A549 (cell line): ENCODE measurements at regions not wholly inside any gene's neighbourhood (a gene's known extent, or its start where the extent isn't known, plus 50 kb on each side); places are given as distances from the start of the nearest gene placed in this dataset.
A peak's percentile ranks its signal among the peaks of the same experiment; 100 is the strongest.

Experiments used
- ATAC-seq, 2 experiments: fragments of 200-7000 bp in 1 of 2; fragments of >200 bp in 1 of 2; cut with Nextera tagmentation in 1 of 2; cut with Tn5 transposase in 1 of 2; 3 replicates each; pipeline versions ENCODE4 v1.8.0 to v1.9.1; 2018 to 2020; ENCODE audit warnings: mild to moderate bottlenecking in 1 of 2, moderate library complexity in 1 of 2
- CTCF ChIA-PET: fragments of 300-600 bp; sonication (Branson Sonifier 250); formaldehyde crosslinking; extraction: SDS; loops from one replicate; lab custom pipeline; 2021; ENCODE audit warnings: antibody characterized with exemption, inconsistent platforms; lab: Yijun Ruan, JAX
- POLR2A ChIA-PET: fragments of 350-600 bp; formaldehyde crosslinking; extraction: SDS; loops from one replicate; lab custom pipeline; 2021; ENCODE audit warnings: antibody characterized with exemption, inconsistent platforms; lab: Yijun Ruan, JAX
- DNase-seq, 2 experiments: peaks; one replicate each; pipeline versions ENCODE4 v3.0.0 to v3.0.0-alpha.2; 2011 to 2016; ENCODE audit warnings: low read depth in 1 of 2, low spot score in 1 of 2
- FAIRE-seq: peaks from 2 replicates; lab custom pipeline; 2011; peaks lifted over from hg19 to GRCh38; lab: Jason Lieb, UNC
- H3K27ac ChIP-seq, 2 experiments: fragments of >200 bp; sonication (Bioruptor Twin); formaldehyde crosslinking; 3 replicates each; pipeline ENCODE4 v1.5.1; 2016 to 2017
- H3K4me1 ChIP-seq: fragments of >200 bp; sonication (Bioruptor Twin); formaldehyde crosslinking; 3 replicates; pipeline ENCODE4 v1.6.1; 2016
- H3K4me2 ChIP-seq: fragments of >200 bp; sonication (Bioruptor Twin); formaldehyde crosslinking; 3 replicates; pipeline ENCODE4 v1.6.1; 2016
- H3K4me3 ChIP-seq: fragments of >200 bp; sonication (Bioruptor Twin); formaldehyde crosslinking; 3 replicates; pipeline ENCODE4 v1.5.1; 2016
- H3K9me3 ChIP-seq: fragments of >200 bp; sonication (Bioruptor Twin); formaldehyde crosslinking; 3 replicates; pipeline ENCODE4 v1.6.1; 2016
- CEBPB ChIP-seq, 2 experiments: fragments of >200 bp in 1 of 2; sonication (Bioruptor Twin) in 1 of 2; formaldehyde crosslinking in 1 of 2; IDR thresholded peaks; 2 replicates each; pipeline ENCODE4 v1.6.1; 2012 to 2016
- CHD4 ChIP-seq: fragments of 200-600 bp; sonication (generic); IDR thresholded peaks from 2 replicates; pipeline ENCODE4 v1.6.1; 2016; ENCODE audit warnings: antibody characterized with exemption, mild to moderate bottlenecking, borderline replicate concordance
- EHF ChIP-seq: fragments of 250-450 bp; sonication (Bioruptor Pico); IDR thresholded peaks from 2 replicates; pipeline ENCODE4 v1.5.0; 2020; ENCODE audit warnings: mild to moderate bottlenecking
- EP300 ChIP-seq, 2 experiments: fragments of >200 bp; sonication (Bioruptor Twin); formaldehyde crosslinking; IDR thresholded peaks; 2 replicates in 1 of 2; 3 replicates in 1 of 2; pipeline ENCODE4 v1.6.1; 2016 to 2017
- ESRRA ChIP-seq: fragments of 150-350 bp; IDR thresholded peaks from 2 replicates; pipeline ENCODE4 v1.6.1; 2014; ENCODE audit warnings: mild to moderate bottlenecking, low read length, borderline replicate concordance
- FOSB ChIP-seq: fragments of 250-450 bp; sonication (Bioruptor Pico); IDR thresholded peaks from 2 replicates; pipeline ENCODE4 v1.5.0; 2020; ENCODE audit warnings: mild to moderate bottlenecking, moderate library complexity
- FOXS1 ChIP-seq: fragments of 250-450 bp; sonication (Bioruptor Pico); IDR thresholded peaks from 2 replicates; pipeline ENCODE4 v1.5.0; 2020; ENCODE audit warnings: mild to moderate bottlenecking, moderate library complexity
- GATA3 ChIP-seq: IDR thresholded peaks from 2 replicates; pipeline ENCODE4 v1.6.1; 2012; ENCODE audit warnings: borderline replicate concordance
- HEYL ChIP-seq: fragments of 250-450 bp; sonication (Bioruptor Pico); IDR thresholded peaks from 2 replicates; pipeline ENCODE4 v1.8.0; 2021; ENCODE audit warnings: mild to moderate bottlenecking, moderate library complexity
- HOXB13 ChIP-seq: fragments of 250-450 bp; sonication (Bioruptor Pico); IDR thresholded peaks from 2 replicates; pipeline ENCODE4 v1.5.0; 2020; ENCODE audit warnings: low read depth, mild to moderate bottlenecking, moderate library complexity
- KDM1A ChIP-seq: fragments of 200-600 bp; sonication (generic); IDR thresholded peaks from 2 replicates; pipeline ENCODE4 v1.6.1; 2016; ENCODE audit warnings: low read depth, mild to moderate bottlenecking
- KDM5A ChIP-seq: fragments of 200-600 bp; sonication (generic); IDR thresholded peaks from 2 replicates; pipeline ENCODE4 v1.6.1; 2016; ENCODE audit warnings: antibody characterized with exemption, mild to moderate bottlenecking
- MYC ChIP-seq: IDR thresholded peaks from 2 replicates; pipeline ENCODE4 v1.6.1; 2012; ENCODE audit warnings: mild to moderate bottlenecking, inconsistent platforms, low read length, improper control_type of control experiment, borderline replicate concordance
- NFE2L2 ChIP-seq: fragments of 150-350 bp; conservative IDR thresholded peaks from 2 replicates; pipeline ENCODE4 v1.6.1; 2014; ENCODE audit warnings: low read length
- NPAS2 ChIP-seq: fragments of 250-450 bp; sonication (Bioruptor Pico); IDR thresholded peaks from 2 replicates; pipeline ENCODE4 v1.8.0; 2022; ENCODE audit warnings: mild to moderate bottlenecking, moderate library complexity, borderline replicate concordance
- PHF8 ChIP-seq: fragments of 200-600 bp; sonication (generic); IDR thresholded peaks from 2 replicates; pipeline ENCODE4 v1.6.1; 2016; ENCODE audit warnings: low read depth, mild to moderate bottlenecking, antibody characterized with exemption, moderate library complexity, borderline replicate concordance
- POLR2AphosphoS2 ChIP-seq: conservative IDR thresholded peaks from 2 replicates; pipeline ENCODE4 v1.6.1; 2012; ENCODE audit warnings: low read length, improper control_type of control experiment, inconsistent platforms
- RAD21 ChIP-seq, 2 experiments: fragments of >200 bp in 1 of 2; sonication (Bioruptor Twin) in 1 of 2; formaldehyde crosslinking in 1 of 2; IDR thresholded peaks in 1 of 2; conservative IDR thresholded peaks in 1 of 2; 2 replicates in 1 of 2; 3 replicates in 1 of 2; pipeline ENCODE4 v1.6.1; 2012 to 2018; ENCODE audit warnings: inconsistent platforms in 1 of 2
- SMC3 ChIP-seq: fragments of >200 bp; sonication (Bioruptor Twin); formaldehyde crosslinking; IDR thresholded peaks from 3 replicates; pipeline ENCODE4 v1.6.1; 2018; ENCODE audit warnings: inconsistent platforms
- SREBF2 ChIP-seq: fragments of 450-650 bp; IDR thresholded peaks from 2 replicates; pipeline ENCODE4 v1.6.1; 2014; ENCODE audit warnings: mild to moderate bottlenecking, moderate library complexity
- TFCP2L1 ChIP-seq: fragments of 250-450 bp; sonication (Bioruptor Pico); IDR thresholded peaks from 2 replicates; pipeline ENCODE4 v1.5.0; 2021; ENCODE audit warnings: mild to moderate bottlenecking
- TP53 ChIP-seq: fragments of 250-450 bp; sonication (Bioruptor Pico); IDR thresholded peaks from 2 replicates; pipeline ENCODE4 v1.5.0; 2021; ENCODE audit warnings: mild to moderate bottlenecking, moderate library complexity
- ZSCAN20 ChIP-seq: fragments of 250-450 bp; sonication (Bioruptor Pico); IDR thresholded peaks from 2 replicates; pipeline ENCODE4 v1.8.0; 2022; ENCODE audit warnings: mild to moderate bottlenecking, moderate library complexity
- WGBS: methylation state at CpG from one replicate; pipeline ENCODE4 v1.1.6; 2017; ENCODE audit errors: missing lambda C conversion rate; 5-methylcytosine and 5-hydroxymethylcytosine counted together
- TF ChIP-seq, protein P1 (sequence below): fragments of 250-450 bp; sonication (Bioruptor Pico); IDR thresholded peaks from 2 replicates; pipeline ENCODE4 v1.5.0; 2020; ENCODE audit warnings: low read depth, mild to moderate bottlenecking, moderate library complexity
- TF ChIP-seq, protein P2 (sequence below): fragments of >200 bp; sonication (Bioruptor Twin); formaldehyde crosslinking; IDR thresholded peaks from 3 replicates; pipeline ENCODE4 v1.6.1; 2016
- TF ChIP-seq, protein P3 (sequence below): fragments of 450-650 bp; IDR thresholded peaks from 2 replicates; pipeline ENCODE4 v1.6.1; 2014; ENCODE audit warnings: antibody characterized with exemption
- TF ChIP-seq, protein P4 (sequence below): fragments of 250-450 bp; sonication (Bioruptor Pico); IDR thresholded peaks from 2 replicates; pipeline ENCODE4 v1.5.0; 2021; ENCODE audit warnings: mild to moderate bottlenecking, moderate library complexity, borderline replicate concordance
- TF ChIP-seq, protein P5 (sequence below): IDR thresholded peaks from 2 replicates; pipeline ENCODE4 v1.6.1; 2012; ENCODE audit warnings: low read depth, borderline replicate concordance
- TF ChIP-seq, protein P6 (sequence below): IDR thresholded peaks from 2 replicates; pipeline ENCODE4 v1.6.1; 2012
- TF ChIP-seq, protein P7 (sequence below): fragments of >200 bp; sonication (Bioruptor Twin); formaldehyde crosslinking; IDR thresholded peaks from 3 replicates; pipeline ENCODE4 v1.5.1; 2016

DNA sequence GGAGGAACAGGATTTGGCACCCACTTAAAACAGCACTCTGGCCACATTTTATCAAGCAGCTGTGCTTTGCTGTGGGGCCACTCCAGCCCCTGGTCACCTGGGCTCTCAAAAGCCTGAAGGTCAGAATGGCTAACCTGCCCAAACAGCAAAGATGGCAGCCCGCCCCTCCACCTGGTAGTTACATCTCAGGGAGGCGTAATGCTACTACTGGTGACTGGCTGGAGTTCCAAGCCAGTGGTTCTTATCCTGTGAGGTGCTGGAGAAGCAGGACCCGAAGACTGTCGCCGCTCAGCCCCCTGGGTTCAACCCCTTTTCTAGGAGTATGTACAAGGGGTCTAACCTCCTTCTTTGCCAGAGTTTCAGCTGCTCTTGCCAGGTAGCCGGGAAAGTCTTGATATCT is 467.4 kb upstream of the FOXG1 start:
- ATAC-seq: no peak
- no peak for DNase-seq
- Histone ChIP-seq H3K4me2 (no peak overlapping the region), H3K9me3 (peaks cover 13% of the 10 kb centered on the region; the same call in 1 of the 3 replicates), H3K4me1 (0 out of 3 replicates have a peak, but pooled peaks cover 4% of the 10 kb centered on the region), H3K27ac (no peak overlapping the region), H3K4me3 (no peak overlapping the region)
- POLR2A ChIA-PET: no interaction called here
- TF ChIP-seq TFCP2L1 (CRISPR knock-in tag) (no peak), SMC3 (no peak), PHF8 (no peak), CHD4 (no peak), POLR2AphosphoS2 (no peak), GATA3 (no peak), ZSCAN20 (CRISPR knock-in tag) (no peak), FOSB (no peak), HEYL (CRISPR knock-in tag) (no peak), NPAS2 (CRISPR knock-in tag) (no peak), CEBPB (IDR thresholded peaks at IDR 0.05) (no peak), HOXB13 (CRISPR knock-in tag) (no peak), EP300 (IDR thresholded peaks at IDR 0.05) (no peak), NFE2L2 (no peak), KDM1A (no peak)
- TF ChIP-seq, protein P1, sequence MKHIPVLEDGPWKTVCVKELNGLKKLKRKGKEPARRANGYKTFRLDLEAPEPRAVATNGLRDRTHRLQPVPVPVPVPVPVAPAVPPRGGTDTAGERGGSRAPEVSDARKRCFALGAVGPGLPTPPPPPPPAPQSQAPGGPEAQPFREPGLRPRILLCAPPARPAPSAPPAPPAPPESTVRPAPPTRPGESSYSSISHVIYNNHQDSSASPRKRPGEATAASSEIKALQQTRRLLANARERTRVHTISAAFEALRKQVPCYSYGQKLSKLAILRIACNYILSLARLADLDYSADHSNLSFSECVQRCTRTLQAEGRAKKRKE (CRISPR knock-in tag): no peak
- TF ChIP-seq, protein P2, sequence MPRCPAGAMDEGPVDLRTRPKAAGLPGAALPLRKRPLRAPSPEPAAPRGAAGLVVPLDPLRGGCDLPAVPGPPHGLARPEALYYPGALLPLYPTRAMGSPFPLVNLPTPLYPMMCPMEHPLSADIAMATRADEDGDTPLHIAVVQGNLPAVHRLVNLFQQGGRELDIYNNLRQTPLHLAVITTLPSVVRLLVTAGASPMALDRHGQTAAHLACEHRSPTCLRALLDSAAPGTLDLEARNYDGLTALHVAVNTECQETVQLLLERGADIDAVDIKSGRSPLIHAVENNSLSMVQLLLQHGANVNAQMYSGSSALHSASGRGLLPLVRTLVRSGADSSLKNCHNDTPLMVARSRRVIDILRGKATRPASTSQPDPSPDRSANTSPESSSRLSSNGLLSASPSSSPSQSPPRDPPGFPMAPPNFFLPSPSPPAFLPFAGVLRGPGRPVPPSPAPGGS: no peak
- TF ChIP-seq, protein P3, sequence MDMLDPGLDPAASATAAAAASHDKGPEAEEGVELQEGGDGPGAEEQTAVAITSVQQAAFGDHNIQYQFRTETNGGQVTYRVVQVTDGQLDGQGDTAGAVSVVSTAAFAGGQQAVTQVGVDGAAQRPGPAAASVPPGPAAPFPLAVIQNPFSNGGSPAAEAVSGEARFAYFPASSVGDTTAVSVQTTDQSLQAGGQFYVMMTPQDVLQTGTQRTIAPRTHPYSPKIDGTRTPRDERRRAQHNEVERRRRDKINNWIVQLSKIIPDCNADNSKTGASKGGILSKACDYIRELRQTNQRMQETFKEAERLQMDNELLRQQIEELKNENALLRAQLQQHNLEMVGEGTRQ: no peak
- TF ChIP-seq, protein P4, sequence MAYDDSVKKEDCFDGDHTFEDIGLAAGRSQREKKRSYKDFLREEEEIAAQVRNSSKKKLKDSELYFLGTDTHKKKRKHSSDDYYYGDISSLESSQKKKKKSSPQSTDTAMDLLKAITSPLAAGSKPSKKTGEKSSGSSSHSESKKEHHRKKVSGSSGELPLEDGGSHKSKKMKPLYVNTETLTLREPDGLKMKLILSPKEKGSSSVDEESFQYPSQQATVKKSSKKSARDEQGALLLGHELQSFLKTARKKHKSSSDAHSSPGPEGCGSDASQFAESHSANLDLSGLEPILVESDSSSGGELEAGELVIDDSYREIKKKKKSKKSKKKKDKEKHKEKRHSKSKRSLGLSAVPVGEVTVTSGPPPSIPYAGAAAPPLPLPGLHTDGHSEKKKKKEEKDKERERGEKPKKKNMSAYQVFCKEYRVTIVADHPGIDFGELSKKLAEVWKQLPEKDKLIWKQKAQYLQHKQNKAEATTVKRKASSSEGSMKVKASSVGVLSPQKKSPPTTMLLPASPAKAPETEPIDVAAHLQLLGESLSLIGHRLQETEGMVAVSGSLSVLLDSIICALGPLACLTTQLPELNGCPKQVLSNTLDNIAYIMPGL (CRISPR knock-in tag): no peak
- TF ChIP-seq, protein P5, sequence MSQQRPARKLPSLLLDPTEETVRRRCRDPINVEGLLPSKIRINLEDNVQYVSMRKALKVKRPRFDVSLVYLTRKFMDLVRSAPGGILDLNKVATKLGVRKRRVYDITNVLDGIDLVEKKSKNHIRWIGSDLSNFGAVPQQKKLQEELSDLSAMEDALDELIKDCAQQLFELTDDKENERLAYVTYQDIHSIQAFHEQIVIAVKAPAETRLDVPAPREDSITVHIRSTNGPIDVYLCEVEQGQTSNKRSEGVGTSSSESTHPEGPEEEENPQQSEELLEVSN: no peak
- CTCF ChIA-PET: no interaction called here
- no peak for FAIRE-seq
- WGBS: 63% methylated on average over 3 of the region's 6 CpGs

DNA sequence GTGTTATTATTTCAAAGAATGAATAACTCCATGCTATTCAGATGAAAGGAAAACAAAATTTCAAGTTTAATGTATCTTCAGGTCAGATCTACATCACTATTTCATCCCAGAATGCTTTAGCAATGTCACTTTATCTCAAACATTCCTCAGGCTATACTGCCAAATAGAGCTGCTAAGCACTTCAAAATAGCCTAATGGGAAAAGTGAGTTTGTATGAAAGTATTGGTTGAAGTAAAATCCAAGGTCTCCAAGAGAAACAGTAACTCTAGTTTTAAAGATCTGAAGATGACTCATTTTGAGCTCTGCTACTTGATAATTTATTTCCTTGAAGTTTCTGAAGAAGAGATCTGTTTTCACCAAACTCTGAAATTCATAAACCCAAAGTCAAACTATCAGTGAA is 466.2 kb upstream of the FOXG1 start:
- H3K4me1 ChIP-seq: 0 out of 3 replicates have a peak, but pooled peaks cover 4% of the 10 kb centered on the region
- ChIA-PET CTCF (interaction anchor here (1.2 kb wide), 1 partner anchor 9 kb away, joined by 3 read pairs; no protein-coding TSS in a partner anchor), POLR2A (no interaction called here)
- H3K27ac ChIP-seq: peak overlapping the region in 1 of 2 experiments; percentile 35; a peak in 1 of 6 replicates
- H3K9me3 ChIP-seq: peaks cover 13% of the 10 kb centered on the region; the same call in 1 of the 3 replicates
- DNase-seq (no peak), FAIRE-seq (peak; percentile 49), ATAC-seq (no peak)
- no peak overlapping the region for H3K4me3 ChIP-seq
- H3K4me2 ChIP-seq: no peak overlapping the region
- TF ChIP-seq FOXS1 (CRISPR knock-in tag) (no peak), POLR2AphosphoS2 (no peak), RAD21 (conservative IDR thresholded peaks at IDR 0.05 in 1 of 2, IDR thresholded peaks at IDR 0.05 in 1 of 2) (no peak), EHF (CRISPR knock-in tag) (no peak), TP53 (CRISPR knock-in tag) (no peak), ESRRA (no peak), CHD4 (no peak), ZSCAN20 (CRISPR knock-in tag) (no peak), MYC (no peak), KDM5A (no peak), HOXB13 (CRISPR knock-in tag) (no peak), SREBF2 (no peak)
- TF ChIP-seq, protein P6, sequence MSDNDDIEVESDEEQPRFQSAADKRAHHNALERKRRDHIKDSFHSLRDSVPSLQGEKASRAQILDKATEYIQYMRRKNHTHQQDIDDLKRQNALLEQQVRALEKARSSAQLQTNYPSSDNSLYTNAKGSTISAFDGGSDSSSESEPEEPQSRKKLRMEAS: no peak
- TF ChIP-seq, protein P7, sequence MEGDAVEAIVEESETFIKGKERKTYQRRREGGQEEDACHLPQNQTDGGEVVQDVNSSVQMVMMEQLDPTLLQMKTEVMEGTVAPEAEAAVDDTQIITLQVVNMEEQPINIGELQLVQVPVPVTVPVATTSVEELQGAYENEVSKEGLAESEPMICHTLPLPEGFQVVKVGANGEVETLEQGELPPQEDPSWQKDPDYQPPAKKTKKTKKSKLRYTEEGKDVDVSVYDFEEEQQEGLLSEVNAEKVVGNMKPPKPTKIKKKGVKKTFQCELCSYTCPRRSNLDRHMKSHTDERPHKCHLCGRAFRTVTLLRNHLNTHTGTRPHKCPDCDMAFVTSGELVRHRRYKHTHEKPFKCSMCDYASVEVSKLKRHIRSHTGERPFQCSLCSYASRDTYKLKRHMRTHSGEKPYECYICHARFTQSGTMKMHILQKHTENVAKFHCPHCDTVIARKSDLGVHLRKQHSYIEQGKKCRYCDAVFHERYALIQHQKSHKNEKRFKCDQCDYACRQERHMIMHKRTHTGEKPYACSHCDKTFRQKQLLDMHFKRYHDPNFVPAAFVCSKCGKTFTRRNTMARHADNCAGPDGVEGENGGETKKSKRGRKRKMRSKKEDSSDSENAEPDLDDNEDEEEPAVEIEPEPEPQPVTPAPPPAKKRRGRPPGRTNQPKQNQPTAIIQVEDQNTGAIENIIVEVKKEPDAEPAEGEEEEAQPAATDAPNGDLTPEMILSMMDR: no peak
